ENCODE measurements at regions not wholly inside any gene's neighbourhood (a gene's known extent, or its start where the extent isn't known, plus 50 kb on each side); places are given as distances from the start of the nearest gene placed in this dataset.

DNA sequence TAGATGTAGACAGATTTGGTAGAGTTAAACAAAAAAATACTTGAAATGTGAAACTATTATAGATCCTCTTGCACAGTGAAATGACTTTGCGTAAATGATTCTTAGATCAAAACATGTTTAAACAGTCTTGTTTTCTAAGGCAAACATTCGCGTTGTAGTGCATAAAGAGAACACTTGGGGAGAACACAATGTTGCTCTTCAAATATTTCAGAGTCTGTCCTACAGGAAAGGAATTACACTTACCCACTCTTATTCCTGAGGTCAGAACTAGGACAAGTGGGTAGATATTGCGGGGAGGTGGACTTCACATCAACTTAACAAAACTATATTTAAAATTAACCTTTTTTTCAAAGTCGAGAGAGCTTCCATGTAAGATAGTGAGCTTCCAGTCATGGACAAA is 183.5 kb upstream of the PCSK2 start:
- TF ChIP-seq YY1 (IDR thresholded peaks at IDR 0.05; ENCODE audit: insufficient read depth, insufficient read length): no peak
- TF ChIP-seq SUZ12 (IDR thresholded peaks at IDR 0.05; ENCODE audit: extremely low read depth, insufficient read depth, insufficient read length): no peak
